SK-N-SH (cell line): ENCODE measurements at regions not wholly inside any gene's neighbourhood (a gene's known extent, or its start where the extent isn't known, plus 50 kb on each side); places are given as distances from the start of the nearest gene placed in this dataset.

Source experiments
- CTCF ChIA-PET: fragments of 300-600, 350-600 bp; formaldehyde crosslinking; extraction: SDS; loops from one replicate; lab custom pipeline; 2021; lab: Yijun Ruan, JAX
- POLR2A ChIA-PET: fragments of 350-600 bp; sonication (Branson Sonifier 250); formaldehyde crosslinking; extraction: SDS; loops from one replicate; lab custom pipeline; 2020; ENCODE audit warnings: antibody characterized with exemption, inconsistent platforms; lab: Yijun Ruan, JAX
- DNase-seq: peaks from one replicate; pipeline ENCODE4 v3.0.0; 2012
- H2AFZ ChIP-seq: fragments of 200-600 bp; sonication (generic); 2 replicates; pipeline ENCODE4 v1.8.1; 2016; ENCODE audit warnings: antibody characterized with exemption, mild to moderate bottlenecking, low read depth
- H3F3A ChIP-seq: fragments of 200-600 bp; sonication (generic); replicated peaks from 2 replicates; pipeline ENCODE3; 2016; ENCODE audit warnings: antibody characterized with exemption, mild to moderate bottlenecking; ENCODE audit not compliant: insufficient read depth
- H3K27ac ChIP-seq, 2 experiments: fragments of 200-500 bp in 1 of 2; fragments of 200-600 bp in 1 of 2; sonication (Bioruptor generic) in 1 of 2; sonication (generic), shearing (Covaris generic) in 1 of 2; 2 replicates each; pipeline versions ENCODE4 v1.5.1 to v1.6.1; 2014 to 2016; ENCODE audit warnings: low read depth in 2 of 2, inconsistent platforms in 1 of 2, low read length in 1 of 2, mild to moderate bottlenecking in 1 of 2, mixed read lengths in 1 of 2
- H3K27me3 ChIP-seq: fragments of 200-600 bp; sonication (generic), shearing (Covaris generic); 2 replicates; pipeline ENCODE4 v1.6.1; 2016; ENCODE audit warnings: mixed run types; ENCODE audit not compliant: insufficient read depth
- H3K36me3 ChIP-seq, 2 experiments: fragments of 200-500 bp in 1 of 2; fragments of 200-600 bp in 1 of 2; sonication (Bioruptor generic) in 1 of 2; sonication (generic) in 1 of 2; replicated peaks in 1 of 2; 2 replicates each; pipeline versions ENCODE3 to v1.5.1; 2014 to 2016; ENCODE audit warnings: low read length in 1 of 2, mild to moderate bottlenecking in 1 of 2; ENCODE audit not compliant: insufficient read depth in 2 of 2, control insufficient read depth in 1 of 2
- H3K4me1 ChIP-seq, 2 experiments: fragments of 200-500 bp in 1 of 2; fragments of 200-600 bp in 1 of 2; sonication (Bioruptor generic) in 1 of 2; sonication (generic), shearing (Covaris generic) in 1 of 2; 2 replicates each; pipeline versions ENCODE4 v1.5.1 to v1.6.1; 2014 to 2016; ENCODE audit warnings: low read depth in 1 of 2, low read length in 1 of 2, mixed run types in 1 of 2; ENCODE audit not compliant: insufficient read depth in 2 of 2, control insufficient read depth in 1 of 2
- H3K4me2 ChIP-seq: fragments of 200-600 bp; sonication (generic), shearing (Covaris generic); 2 replicates; pipeline ENCODE4 v1.6.1; 2017; ENCODE audit warnings: mixed run types
- H3K4me3 ChIP-seq, 2 experiments: fragments of 200-500 bp in 1 of 2; fragments of 200-600 bp in 1 of 2; sonication (Bioruptor generic) in 1 of 2; sonication (generic), shearing (Covaris generic) in 1 of 2; 2 replicates each; pipeline versions ENCODE4 v1.5.1 to v1.8.1; 2014 to 2016; ENCODE audit warnings: low read depth in 2 of 2, inconsistent platforms in 1 of 2, low read length in 1 of 2, mild to moderate bottlenecking in 1 of 2, mixed read lengths in 1 of 2, moderate library complexity in 1 of 2
- H3K79me2 ChIP-seq: fragments of 200-600 bp; sonication (generic); 2 replicates; pipeline ENCODE4 v1.8.1; 2017; ENCODE audit warnings: mild to moderate bottlenecking; ENCODE audit not compliant: insufficient read depth
- H3K9ac ChIP-seq: fragments of 200-600 bp; sonication (generic); 2 replicates; pipeline ENCODE4 v1.6.1; 2017; ENCODE audit warnings: mixed run types
- H3K9me2 ChIP-seq: fragments of 200-600 bp; sonication (generic); 2 replicates; pipeline ENCODE4 v1.6.1; 2017; ENCODE audit warnings: mixed run types
- H3K9me3 ChIP-seq: fragments of 200-600 bp; sonication (generic); 2 replicates; pipeline ENCODE4 v1.6.1; 2017; ENCODE audit warnings: mixed run types, mild to moderate bottlenecking, moderate library complexity
- H4K20me1 ChIP-seq: fragments of 200-600 bp; sonication (generic); 2 replicates; pipeline ENCODE4 v1.6.1; 2017; ENCODE audit warnings: mild to moderate bottlenecking, mixed run types; ENCODE audit not compliant: insufficient read depth
- EZH2phosphoT487 ChIP-seq: fragments of 200-600 bp; sonication (generic); IDR thresholded peaks from 2 replicates; pipeline ENCODE4 v1.6.1; 2017; ENCODE audit warnings: low read depth, mixed run types, mild to moderate bottlenecking, antibody characterized with exemption, moderate library complexity, borderline replicate concordance
- FOXJ3 ChIP-seq: sonication (generic); formaldehyde crosslinking; IDR thresholded peaks from 2 replicates; pipeline ENCODE4 v1.5.1; 2020; ENCODE audit warnings: mild to moderate bottlenecking, missing genetic modification reagents
- FOXM1 ChIP-seq: IDR thresholded peaks from 2 replicates; pipeline ENCODE4 v1.4.0; 2012; ENCODE audit warnings: low read depth, mild to moderate bottlenecking
- GABPA ChIP-seq: IDR thresholded peaks from 2 replicates; pipeline ENCODE4 v1.4.0; 2012; ENCODE audit warnings: low read depth, mild to moderate bottlenecking
- GATA2 ChIP-seq: sonication (generic); formaldehyde crosslinking; IDR thresholded peaks from 2 replicates; pipeline ENCODE4 v1.5.0; 2020; ENCODE audit warnings: mild to moderate bottlenecking, missing genetic modification reagents
- IRF3 ChIP-seq: fragments of 150-350 bp; IDR thresholded peaks from 2 replicates; pipeline ENCODE4 v1.6.1; 2016; ENCODE audit warnings: mild to moderate bottlenecking, low read depth, low read length
- JUND ChIP-seq: IDR thresholded peaks from 2 replicates; pipeline ENCODE4 v1.4.0; 2012
- MEF2A ChIP-seq: IDR thresholded peaks from 2 replicates; pipeline ENCODE4 v1.4.0; 2012; ENCODE audit warnings: low read depth, borderline replicate concordance
- NFIC ChIP-seq: IDR thresholded peaks from 2 replicates; pipeline ENCODE4 v1.4.0; 2012; ENCODE audit warnings: borderline replicate concordance
- PBX3 ChIP-seq: IDR thresholded peaks from 2 replicates; pipeline ENCODE4; 2012
- POLR2AphosphoS5 ChIP-seq: IDR thresholded peaks from 2 replicates; pipeline ENCODE4 v1.6.1; 2012; ENCODE audit warnings: low read depth, low read length
- RAD21 ChIP-seq: IDR thresholded peaks from 2 replicates; pipeline ENCODE4 v1.6.1; 2012; ENCODE audit warnings: mild to moderate bottlenecking, low read length
- REST ChIP-seq: IDR thresholded peaks from 2 replicates; pipeline ENCODE4 v1.6.1; 2012; ENCODE audit warnings: mild to moderate bottlenecking, low read depth, low read length, moderate library complexity
- SMC3 ChIP-seq: IDR thresholded peaks from 2 replicates; pipeline ENCODE4 v1.6.1; 2012; ENCODE audit warnings: low read depth, low read length, improper control_type of control experiment
- TCF12 ChIP-seq: IDR thresholded peaks from 2 replicates; pipeline ENCODE4 v1.4.0; 2012
- TEAD4 ChIP-seq: IDR thresholded peaks from 2 replicates; pipeline ENCODE4 v1.4.0; 2012; ENCODE audit warnings: mild to moderate bottlenecking, borderline replicate concordance; ENCODE audit not compliant: insufficient read depth
- USF1 ChIP-seq: IDR thresholded peaks from 2 replicates; pipeline ENCODE4 v1.4.0; 2012; ENCODE audit warnings: low read depth, borderline replicate concordance
- ZBTB33 ChIP-seq: IDR thresholded peaks from 2 replicates; pipeline ENCODE4 v1.4.0; 2012; ENCODE audit warnings: low read depth, borderline replicate concordance
- WGBS: methylation state at CpG from one replicate; pipeline ENCODE4 v1.1.6; 2017; ENCODE audit warnings: low lambda C conversion rate; 5-methylcytosine and 5-hydroxymethylcytosine counted together

DNA sequence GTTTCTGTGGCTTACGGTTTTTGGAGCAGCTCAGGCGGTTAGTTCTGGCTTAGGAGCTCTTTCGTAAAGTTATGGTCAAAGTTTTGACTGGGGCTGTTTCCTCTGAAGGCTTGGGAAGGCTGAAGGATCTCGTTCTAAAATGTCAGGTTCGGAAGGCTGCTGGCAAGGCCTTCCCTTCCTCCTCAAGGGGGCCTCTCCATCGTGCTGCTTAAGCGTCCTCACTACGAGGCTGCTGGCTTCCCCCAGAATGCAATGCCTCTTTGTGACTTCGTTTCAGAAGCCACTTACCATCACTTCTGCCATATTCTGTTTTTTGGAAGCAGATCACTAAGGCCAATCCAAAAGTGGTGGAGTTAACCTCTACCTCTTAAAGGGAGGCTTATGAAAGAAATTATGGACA is 1196.4 kb upstream of the TENM3 start:
- no peaks in the 10 kb centered on the region for H4K20me1 ChIP-seq
- CTCF ChIA-PET: no interaction called here
- peaks cover 0 to 3% of the 10 kb centered on the region in 2 experiments for H3K36me3 ChIP-seq
- H3K9me2 ChIP-seq: no peaks in the 10 kb centered on the region
- H3K4me1 ChIP-seq: no peaks in the 10 kb centered on the region
- no peak for TF ChIP-seq JUND
- TF ChIP-seq MEF2A: no peak
- TF ChIP-seq POLR2AphosphoS5: no peak
- no peak for TF ChIP-seq REST
- TF ChIP-seq SMC3: no peak
- no peak for TF ChIP-seq RAD21
- no peak for TF ChIP-seq GATA2 (CRISPR knock-in tag)
- no peak for TF ChIP-seq TEAD4
- H3K9me3 ChIP-seq: no peaks in the 10 kb centered on the region
- H3K4me3 ChIP-seq: no peak overlapping the region
- no peak overlapping the region for H3K9ac ChIP-seq
- H2AFZ ChIP-seq: no peak overlapping the region
- POLR2A ChIA-PET: no interaction called here
- DNase-seq: no peak
- H3K79me2 ChIP-seq: no peaks in the 10 kb centered on the region
- no peak overlapping the region for H3K4me2 ChIP-seq
- no peaks in the 10 kb centered on the region for H3F3A ChIP-seq
- no peaks in the 10 kb centered on the region for H3K27me3 ChIP-seq
- 34% methylated on average over 9 of the region's 9 CpGs for WGBS
- no peak overlapping the region for H3K27ac ChIP-seq

DNA sequence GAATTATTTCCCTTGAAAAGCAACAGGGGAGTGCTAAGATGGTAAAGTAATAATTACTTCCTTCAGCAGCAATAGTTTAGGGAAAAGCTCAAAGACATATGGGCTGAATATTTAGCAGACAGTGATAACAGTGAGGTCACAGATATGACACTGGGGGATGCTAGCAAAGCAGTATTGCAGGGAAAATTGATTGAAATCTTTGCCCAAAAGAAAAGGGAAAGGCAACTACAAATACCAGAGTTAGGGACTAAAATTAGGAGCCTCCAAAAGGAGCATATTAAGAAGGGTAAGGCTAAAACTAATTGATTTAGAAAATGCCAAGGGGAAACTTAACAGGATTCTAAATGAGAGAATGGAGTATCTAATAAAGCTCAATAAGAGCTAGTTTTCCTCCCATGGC is 1191.3 kb upstream of the TENM3 start:
- H3F3A ChIP-seq: no peaks in the 10 kb centered on the region
- no peak overlapping the region; a peak in 1 of 4 replicates for H3K27ac ChIP-seq
- H4K20me1 ChIP-seq: no peaks in the 10 kb centered on the region
- H3K36me3 ChIP-seq: peaks cover 0 to 3% of the 10 kb centered on the region in 2 experiments
- no peak overlapping the region for H3K4me2 ChIP-seq
- H2AFZ ChIP-seq: no peak overlapping the region
- no peaks in the 10 kb centered on the region for H3K9me3 ChIP-seq
- H3K9ac ChIP-seq: no peak overlapping the region
- H3K9me2 ChIP-seq: no peaks in the 10 kb centered on the region
- no peaks in the 10 kb centered on the region for H3K4me1 ChIP-seq
- POLR2A ChIA-PET: no interaction called here
- no peaks in the 10 kb centered on the region for H3K79me2 ChIP-seq
- DNase-seq: peak; percentile 4
- no peaks in the 10 kb centered on the region for H3K27me3 ChIP-seq
- H3K4me3 ChIP-seq: no peak overlapping the region
- no peak for TF ChIP-seq EZH2phosphoT487
- TF ChIP-seq MEF2A: no peak
- TF ChIP-seq ZBTB33: no peak
- TF ChIP-seq PBX3: no peak
- TF ChIP-seq JUND: no peak
- no peak for TF ChIP-seq NFIC
- no peak for TF ChIP-seq GABPA
- TF ChIP-seq FOXJ3: no peak
- TF ChIP-seq TCF12: no peak
- no peak for TF ChIP-seq RAD21
- no peak for TF ChIP-seq IRF3
- no peak for TF ChIP-seq FOXM1
- no peak for TF ChIP-seq USF1
- TF ChIP-seq, all 33 proteins: peak for 0
- CTCF ChIA-PET: no interaction called here
